Suppressor macrophage (primary cell): ENCODE measurements at regions not wholly inside any gene's neighbourhood (a gene's known extent, or its start where the extent isn't known, plus 50 kb on each side); places are given as distances from the start of the nearest gene placed in this dataset.

ENCODE experiments used
- DNase-seq, 4 experiments: peaks; one replicate each; pipeline ENCODE4 v3.0.0-alpha.2; 2020 to 2022

DNA sequence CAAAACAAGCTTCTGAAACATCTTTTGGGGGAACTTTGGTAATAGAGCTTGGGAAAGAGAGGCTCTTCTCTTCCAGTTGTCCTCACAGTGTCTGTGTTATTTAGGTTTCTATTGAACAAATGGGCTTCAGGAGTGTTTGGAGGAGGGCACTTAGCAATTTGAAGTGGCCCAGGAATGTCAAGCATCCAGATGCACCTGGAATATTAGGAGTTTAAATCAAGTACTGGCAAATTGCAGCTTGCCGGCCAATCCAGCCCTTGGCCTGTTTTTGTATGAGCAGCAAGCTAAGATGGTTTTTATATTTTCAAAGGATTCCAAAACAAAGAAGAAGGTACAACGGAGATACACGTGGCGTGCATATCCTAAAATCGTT, 94.7 kb downstream of the CCDC185 start:
- no peak for DNase-seq

GRCh38 chr1:223489439-223489838, 96.2 kb downstream of the CCDC185 start:
- DNase-seq = no peak

DNA sequence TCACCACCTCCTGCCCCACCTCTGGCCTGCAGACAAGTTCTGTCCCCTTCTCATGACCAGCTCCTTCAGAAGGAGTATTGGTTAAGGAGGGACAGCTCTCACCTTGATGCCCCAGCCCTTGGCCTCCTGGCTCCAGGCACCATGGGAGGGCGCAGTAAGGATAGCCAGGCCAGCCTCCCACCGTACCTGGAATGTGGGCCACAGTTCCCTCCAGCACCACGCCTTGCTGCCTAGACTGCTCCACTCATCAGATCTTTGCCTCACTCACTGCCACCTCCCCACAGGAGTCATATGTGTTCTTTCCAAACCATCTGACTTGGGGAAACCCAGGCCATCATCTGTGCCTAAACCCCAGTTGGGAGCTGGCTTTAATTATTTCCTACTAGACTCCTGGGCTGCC, 97.0 kb downstream of the CCDC185 start:
- no peak for DNase-seq
